ENCODE measurements at regions not wholly inside any gene's neighbourhood (a gene's known extent, or its start where the extent isn't known, plus 50 kb on each side); places are given as distances from the start of the nearest gene placed in this dataset.

- Mint-ChIP-seq H3K27me3 (ENCODE audit: insufficient read depth) (no peaks in the 10 kb centered on the region), H3K27ac (no peak overlapping the region), H3K36me3 (ENCODE audit: low read depth) (no peaks in the 10 kb centered on the region), H3K4me1 (ENCODE audit: low read depth) (no peaks in the 10 kb centered on the region), H3K9me3 (peaks cover 11% of the 10 kb centered on the region), H3K4me3 (no peak overlapping the region)
- no peak for TF ChIP-seq CTCF (IDR thresholded peaks at IDR 0.05)
- DNase-seq, result no peak
Observed at GRCh38 chr17:54096216-54096615, 273.5 kb downstream of the KIF2B start.

- Mint-ChIP-seq H3K4me3 (no peak overlapping the region), H3K27ac (no peak overlapping the region), H3K27me3 (ENCODE audit: insufficient read depth) (no peaks in the 10 kb centered on the region), H3K36me3 (ENCODE audit: low read depth) (no peaks in the 10 kb centered on the region), H3K9me3 (peaks cover 21% of the 10 kb centered on the region), H3K4me1 (ENCODE audit: low read depth) (no peaks in the 10 kb centered on the region)
- TF ChIP-seq CTCF (IDR thresholded peaks at IDR 0.05), result no peak
- DNase-seq, result no peak
Observed at GRCh38 chr17:54099221-54099620, 276.5 kb downstream of the KIF2B start.

GRCh38 chr17:54102246-54102645 is 279.5 kb downstream of the KIF2B start:
- no peak overlapping the region for H3K4me3 Mint-ChIP-seq
- no peak for DNase-seq
- H3K4me1 Mint-ChIP-seq (ENCODE audit: low read depth), result no peaks in the 10 kb centered on the region
- H3K27ac Mint-ChIP-seq, result no peak overlapping the region
- TF ChIP-seq CTCF (IDR thresholded peaks at IDR 0.05), result no peak
- no peaks in the 10 kb centered on the region for H3K27me3 Mint-ChIP-seq (ENCODE audit: insufficient read depth)
- peaks cover 4% of the 10 kb centered on the region; the same call in 1 of the 2 replicates for H3K36me3 Mint-ChIP-seq (ENCODE audit: low read depth)
- peaks cover 42% of the 10 kb centered on the region for H3K9me3 Mint-ChIP-seq

- DNase-seq, result no peak
- Mint-ChIP-seq H3K4me3 (no peak overlapping the region), H3K4me1 (ENCODE audit: low read depth) (no peaks in the 10 kb centered on the region), H3K27ac (no peak overlapping the region), H3K9me3 (peaks cover 48% of the 10 kb centered on the region), H3K36me3 (ENCODE audit: low read depth) (no peaks in the 10 kb centered on the region), H3K27me3 (ENCODE audit: insufficient read depth) (no peaks in the 10 kb centered on the region; the same call in 1 of the 2 replicates)
- no peak for TF ChIP-seq CTCF (IDR thresholded peaks at IDR 0.05)
Observed at GRCh38 chr17:54111576-54111975, 288.8 kb downstream of the KIF2B start.

- Mint-ChIP-seq H3K27me3 (ENCODE audit: insufficient read depth) (no peaks in the 10 kb centered on the region), H3K27ac (no peak overlapping the region), H3K4me3 (no peak overlapping the region), H3K36me3 (ENCODE audit: low read depth) (no peaks in the 10 kb centered on the region), H3K4me1 (ENCODE audit: low read depth) (no peaks in the 10 kb centered on the region), H3K9me3 (peaks cover 31% of the 10 kb centered on the region)
- TF ChIP-seq CTCF (IDR thresholded peaks at IDR 0.05), result no peak
- DNase-seq, result no peak
Observed at GRCh38 chr17:54117452-54117851, 294.7 kb downstream of the KIF2B start.

- TF ChIP-seq CTCF (IDR thresholded peaks at IDR 0.05), result no peak
- H3K9me3 Mint-ChIP-seq, result peaks cover 55% of the 10 kb centered on the region
- DNase-seq, result no peak
- H3K27me3 Mint-ChIP-seq (ENCODE audit: insufficient read depth), result no peaks in the 10 kb centered on the region
- no peak overlapping the region for H3K27ac Mint-ChIP-seq
- peaks cover 5% of the 10 kb centered on the region; the same call in 1 of the 2 replicates for H3K36me3 Mint-ChIP-seq (ENCODE audit: low read depth)
- H3K4me3 Mint-ChIP-seq, result no peak overlapping the region
- no peaks in the 10 kb centered on the region for H3K4me1 Mint-ChIP-seq (ENCODE audit: low read depth)
Observed at GRCh38 chr17:54124456-54124855, 301.7 kb downstream of the KIF2B start.
